Activated CD4-positive, alpha-beta T cell treated with anti-CD3 and anti-CD28 coated beads, Interleukin-2, amount 50 U/mL, for 16 hours (primary cell): ENCODE measurements at regions not wholly inside any gene's neighbourhood (a gene's known extent, or its start where the extent isn't known, plus 50 kb on each side); places are given as distances from the start of the nearest gene placed in this dataset.
"Not testable (repeated sequence)": the region's sequence is repeated elsewhere in the genome, so short reads cannot be mapped to it uniquely, and the experiment has no call there.

Experiments
- DNase-seq: peaks from one replicate; pipeline ENCODE4 v3.0.0-alpha.2; 2020

GRCh38 chr12:125841332-125841731 lies 776.1 kb downstream of the AACS start:
- DNase-seq: no peak

- DNase-seq: no peak
Measured at GRCh38 chr12:125852116-125852515, 786.9 kb downstream of the AACS start.

- no peak for DNase-seq
Measured at GRCh38 chr12:125852679-125853078, 787.4 kb downstream of the AACS start.

- no peak for DNase-seq
Measured at GRCh38 chr12:125853670-125854069, 788.4 kb downstream of the AACS start.

GRCh38 chr12:125856366-125856765 lies 791.1 kb downstream of the AACS start:
- DNase-seq: no peak

- no peak for DNase-seq
Measured at GRCh38 chr12:125856896-125857295, 791.7 kb downstream of the AACS start.

- DNase-seq: no peak
Measured at GRCh38 chr12:125860672-125861288, 795.5 kb downstream of the AACS start.

GRCh38 chr12:125861299-125862281 lies 796.4 kb downstream of the AACS start:
- no peak for DNase-seq

GRCh38 chr12:125865236-125865635 lies 800.0 kb downstream of the AACS start:
- not testable (repeated sequence) for DNase-seq

- no peak for DNase-seq
Measured at GRCh38 chr12:125871811-125872594, 806.8 kb downstream of the AACS start.

- no peak for DNase-seq
Measured at GRCh38 chr12:125873016-125873415, 807.8 kb downstream of the AACS start.

- no peak for DNase-seq
Measured at GRCh38 chr12:125878483-125878882, 813.2 kb downstream of the AACS start.

GRCh38 chr12:125882141-125882540 lies 816.9 kb downstream of the AACS start:
- DNase-seq: no peak

- DNase-seq: no peak
Measured at GRCh38 chr12:125888921-125889320, 823.7 kb downstream of the AACS start.

GRCh38 chr12:125889742-125890141 lies 824.5 kb downstream of the AACS start:
- DNase-seq: no peak

- DNase-seq: no peak
Measured at GRCh38 chr12:125890366-125890905, 825.2 kb downstream of the AACS start.

GRCh38 chr12:125890971-125891370 lies 825.7 kb downstream of the AACS start:
- no peak for DNase-seq

- no peak for DNase-seq
Measured at GRCh38 chr12:125892276-125892675, 827.0 kb downstream of the AACS start.

- DNase-seq: no peak
Measured at GRCh38 chr12:125902991-125903390, 837.8 kb downstream of the AACS start.

GRCh38 chr12:125907351-125907750 lies 842.1 kb downstream of the AACS start:
- DNase-seq: no peak

- DNase-seq: no peak
Measured at GRCh38 chr12:125919856-125920470, 854.7 kb downstream of the AACS start.

GRCh38 chr12:125922330-125922729 lies 857.1 kb downstream of the AACS start:
- DNase-seq: no peak

GRCh38 chr12:125936502-125936901 lies 871.3 kb downstream of the AACS start:
- no peak for DNase-seq
